ENCODE measurements at regions not wholly inside any gene's neighbourhood (a gene's known extent, or its start where the extent isn't known, plus 50 kb on each side); places are given as distances from the start of the nearest gene placed in this dataset.

- TF ChIP-seq CTCF (conservative IDR thresholded peaks at IDR 0.05; ENCODE audit: low read depth, low read length) (no peak), EZH2 (IDR thresholded peaks at IDR 0.05; ENCODE audit: low read length, unreplicated experiment) (no peak), EZH2phosphoT487 (IDR thresholded peaks at IDR 0.05; ENCODE audit: borderline replicate concordance, low read length) (no peak)
Measured at GRCh38 chr22:48081281-48081680, 1318.8 kb downstream of the TBC1D22A start.

Measured in PC-3 (cell line).